ENCODE measurements at regions not wholly inside any gene's neighbourhood (a gene's known extent, or its start where the extent isn't known, plus 50 kb on each side); places are given as distances from the start of the nearest gene placed in this dataset.

DNA sequence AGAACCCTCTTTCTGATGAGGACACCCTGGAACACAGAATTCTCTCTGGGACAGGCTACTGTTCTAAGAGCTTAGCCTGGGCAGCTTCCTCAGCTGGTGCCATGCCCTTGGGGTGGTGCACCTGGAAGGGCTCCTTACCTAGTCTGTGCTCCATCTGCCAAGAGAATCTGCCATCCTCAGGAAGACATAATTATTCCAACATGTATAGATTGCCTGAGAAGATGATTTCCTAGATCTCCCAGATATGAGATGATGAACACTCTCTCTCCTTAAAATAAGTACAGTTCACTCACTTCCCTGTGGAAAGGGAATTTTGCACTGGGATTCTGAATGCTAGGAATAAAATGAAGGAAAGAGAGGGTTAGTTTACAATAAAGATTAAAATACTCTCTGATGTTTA lies 87.6 kb downstream of the NENF start:
- no peak for TF ChIP-seq ZFP36 (IDR thresholded peaks at IDR 0.05; ENCODE audit: borderline replicate concordance, partially characterized antibody)
- no peak for TF ChIP-seq NR3C1 (IDR thresholded peaks at IDR 0.05)
- TF ChIP-seq, protein P1, sequence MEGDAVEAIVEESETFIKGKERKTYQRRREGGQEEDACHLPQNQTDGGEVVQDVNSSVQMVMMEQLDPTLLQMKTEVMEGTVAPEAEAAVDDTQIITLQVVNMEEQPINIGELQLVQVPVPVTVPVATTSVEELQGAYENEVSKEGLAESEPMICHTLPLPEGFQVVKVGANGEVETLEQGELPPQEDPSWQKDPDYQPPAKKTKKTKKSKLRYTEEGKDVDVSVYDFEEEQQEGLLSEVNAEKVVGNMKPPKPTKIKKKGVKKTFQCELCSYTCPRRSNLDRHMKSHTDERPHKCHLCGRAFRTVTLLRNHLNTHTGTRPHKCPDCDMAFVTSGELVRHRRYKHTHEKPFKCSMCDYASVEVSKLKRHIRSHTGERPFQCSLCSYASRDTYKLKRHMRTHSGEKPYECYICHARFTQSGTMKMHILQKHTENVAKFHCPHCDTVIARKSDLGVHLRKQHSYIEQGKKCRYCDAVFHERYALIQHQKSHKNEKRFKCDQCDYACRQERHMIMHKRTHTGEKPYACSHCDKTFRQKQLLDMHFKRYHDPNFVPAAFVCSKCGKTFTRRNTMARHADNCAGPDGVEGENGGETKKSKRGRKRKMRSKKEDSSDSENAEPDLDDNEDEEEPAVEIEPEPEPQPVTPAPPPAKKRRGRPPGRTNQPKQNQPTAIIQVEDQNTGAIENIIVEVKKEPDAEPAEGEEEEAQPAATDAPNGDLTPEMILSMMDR (IDR thresholded peaks at IDR 0.05), result no peak
- TF ChIP-seq MAZ (IDR thresholded peaks at IDR 0.05; ENCODE audit: borderline replicate concordance, low read depth, low read length), result no peak
- TF ChIP-seq, protein P2, sequence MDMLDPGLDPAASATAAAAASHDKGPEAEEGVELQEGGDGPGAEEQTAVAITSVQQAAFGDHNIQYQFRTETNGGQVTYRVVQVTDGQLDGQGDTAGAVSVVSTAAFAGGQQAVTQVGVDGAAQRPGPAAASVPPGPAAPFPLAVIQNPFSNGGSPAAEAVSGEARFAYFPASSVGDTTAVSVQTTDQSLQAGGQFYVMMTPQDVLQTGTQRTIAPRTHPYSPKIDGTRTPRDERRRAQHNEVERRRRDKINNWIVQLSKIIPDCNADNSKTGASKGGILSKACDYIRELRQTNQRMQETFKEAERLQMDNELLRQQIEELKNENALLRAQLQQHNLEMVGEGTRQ (IDR thresholded peaks at IDR 0.05), result no peak
- no peak for TF ChIP-seq PHF8 (IDR thresholded peaks at IDR 0.05; ENCODE audit: borderline replicate concordance, low read depth)
- no peak for TF ChIP-seq EP300 (IDR thresholded peaks at IDR 0.05)
- no peak for TF ChIP-seq EHMT2 (IDR thresholded peaks at IDR 0.05; ENCODE audit: low read depth)
- no peak for TF ChIP-seq CHD4 (IDR thresholded peaks at IDR 0.05; ENCODE audit: borderline replicate concordance)
- TF ChIP-seq RFX5 (IDR thresholded peaks at IDR 0.05), result no peak
- no peak for TF ChIP-seq RNF2 (IDR thresholded peaks at IDR 0.05; ENCODE audit: borderline replicate concordance, low read depth)

Data from A549 (cell line).